ENCODE measurements at regions not wholly inside any gene's neighbourhood (a gene's known extent, or its start where the extent isn't known, plus 50 kb on each side); places are given as distances from the start of the nearest gene placed in this dataset.
"Not testable (repeated sequence)": the region's sequence is repeated elsewhere in the genome, so short reads cannot be mapped to it uniquely, and the experiment has no call there.

GRCh38 chr16:65697521-65697920 lies 575.7 kb upstream of the CDH11 start:
- H3K27me3 Mint-ChIP-seq (ENCODE audit: insufficient read depth), result peaks cover 8% of the 10 kb centered on the region
- no peak for DNase-seq
- no peaks in the 10 kb centered on the region for H3K9me3 Mint-ChIP-seq
- H3K27ac Mint-ChIP-seq, result no peak overlapping the region
- TF ChIP-seq CTCF (IDR thresholded peaks at IDR 0.05), result no peak
- H3K4me3 Mint-ChIP-seq, result no peak overlapping the region
- no peaks in the 10 kb centered on the region for H3K36me3 Mint-ChIP-seq (ENCODE audit: low read depth)
- peaks cover 11% of the 10 kb centered on the region for H3K4me1 Mint-ChIP-seq (ENCODE audit: low read depth)

GRCh38 chr16:65697065-65697464 lies 575.2 kb upstream of the CDH11 start:
- H3K4me1 Mint-ChIP-seq (ENCODE audit: low read depth), result peaks cover 11% of the 10 kb centered on the region
- no peak for DNase-seq
- no peak overlapping the region for H3K4me3 Mint-ChIP-seq
- H3K27ac Mint-ChIP-seq, result no peak overlapping the region
- no peaks in the 10 kb centered on the region for H3K36me3 Mint-ChIP-seq (ENCODE audit: low read depth)
- peaks cover 8% of the 10 kb centered on the region for H3K27me3 Mint-ChIP-seq (ENCODE audit: insufficient read depth)
- peak; percentile 46; the same call in 1 of the 2 replicates for TF ChIP-seq CTCF (IDR thresholded peaks at IDR 0.05)
- no peaks in the 10 kb centered on the region for H3K9me3 Mint-ChIP-seq

- not testable (repeated sequence) for H3K27ac Mint-ChIP-seq; H3K4me3 Mint-ChIP-seq; H3K9me3 Mint-ChIP-seq; DNase-seq; H3K36me3 Mint-ChIP-seq (ENCODE audit: low read depth); H3K27me3 Mint-ChIP-seq (ENCODE audit: insufficient read depth); H3K4me1 Mint-ChIP-seq (ENCODE audit: low read depth)
Observed at GRCh38 chr16:65691846-65692245, 570.0 kb upstream of the CDH11 start.

- Mint-ChIP-seq H3K36me3 (ENCODE audit: low read depth) (no peaks in the 10 kb centered on the region), H3K9me3 (no peaks in the 10 kb centered on the region)
Observed at GRCh38 chr16:65689726-65690125, 567.9 kb upstream of the CDH11 start.

GRCh38 chr16:65688301-65688700 lies 566.4 kb upstream of the CDH11 start:
- H3K27me3 Mint-ChIP-seq (ENCODE audit: insufficient read depth), result peaks cover 11% of the 10 kb centered on the region
- TF ChIP-seq CTCF (IDR thresholded peaks at IDR 0.05), result no peak
- no peak for DNase-seq
- no peak overlapping the region for H3K27ac Mint-ChIP-seq
- H3K4me3 Mint-ChIP-seq, result no peak overlapping the region
- H3K36me3 Mint-ChIP-seq (ENCODE audit: low read depth), result 0 out of 2 replicates have a peak, but pooled peaks cover 2% of the 10 kb centered on the region
- H3K4me1 Mint-ChIP-seq (ENCODE audit: low read depth), result no peaks in the 10 kb centered on the region
- H3K9me3 Mint-ChIP-seq, result peaks cover 6% of the 10 kb centered on the region; the same call in 1 of the 2 replicates

More at GRCh38 chr16:65689726-65690125, 567.9 kb upstream of the CDH11 start:
- no peaks in the 10 kb centered on the region for H3K4me1 Mint-ChIP-seq (ENCODE audit: low read depth)
- no peak for TF ChIP-seq CTCF (IDR thresholded peaks at IDR 0.05)
- DNase-seq, result no peak
- no peak overlapping the region for H3K4me3 Mint-ChIP-seq
- H3K27ac Mint-ChIP-seq, result no peak overlapping the region
- peaks cover 11% of the 10 kb centered on the region for H3K27me3 Mint-ChIP-seq (ENCODE audit: insufficient read depth)

- Mint-ChIP-seq H3K4me1 (ENCODE audit: low read depth) (peaks cover 5% of the 10 kb centered on the region; the same call in 1 of the 2 replicates), H3K9me3 (peaks cover 10% of the 10 kb centered on the region; the same call in 1 of the 2 replicates), H3K27me3 (ENCODE audit: insufficient read depth) (peaks cover 15% of the 10 kb centered on the region), H3K4me3 (no peak overlapping the region), H3K27ac (no peak overlapping the region), H3K36me3 (ENCODE audit: low read depth) (0 out of 2 replicates have a peak, but pooled peaks cover 6% of the 10 kb centered on the region)
- DNase-seq, result no peak
- TF ChIP-seq CTCF (IDR thresholded peaks at IDR 0.05), result peak; percentile 63
Observed at GRCh38 chr16:65684230-65684629, 562.4 kb upstream of the CDH11 start.
